Liver (tissue), 8 donors: ENCODE measurements at regions not wholly inside any gene's neighbourhood (a gene's known extent, or its start where the extent isn't known, plus 50 kb on each side); places are given as distances from the start of the nearest gene placed in this dataset.

Source experiments
- DNase-seq: peaks from one replicate; pipeline ENCODE4 v3.0.0-alpha.2; 2017; ENCODE audit warnings: low spot score
- H3K27ac ChIP-seq, 2 donors: one replicate each; pipeline ENCODE4 v1.7.0; 2013; ENCODE audit warnings: inconsistent platforms in 2 of 2, low read length in 2 of 2, control low read depth in 1 of 2, low read depth in 1 of 2, mild to moderate bottlenecking in 1 of 2
- H3K27me3 ChIP-seq, 4 donors: one replicate each; pipeline versions ENCODE4 v1.6.1 to v1.7.0; 2013; ENCODE audit warnings: low read length in 3 of 4, inconsistent platforms in 1 of 4, mild to moderate bottlenecking in 1 of 4, moderate library complexity in 1 of 4; ENCODE audit not compliant: control insufficient read depth in 4 of 4, insufficient read depth in 4 of 4
- H3K36me3 ChIP-seq, 4 donors: one replicate each; pipeline versions ENCODE4 v1.6.1 to v1.7.0; 2013; ENCODE audit warnings: low read length in 3 of 4, mild to moderate bottlenecking in 3 of 4, low read depth in 1 of 4, moderate library complexity in 1 of 4; ENCODE audit not compliant: control insufficient read depth in 4 of 4, insufficient read depth in 3 of 4
- H3K4me1 ChIP-seq, 4 donors: one replicate each; pipeline versions ENCODE4 v1.6.1 to v1.7.0; 2013; ENCODE audit warnings: low read length in 3 of 4, mild to moderate bottlenecking in 3 of 4, moderate library complexity in 1 of 4; ENCODE audit not compliant: control insufficient read depth in 4 of 4, insufficient read depth in 4 of 4
- H3K4me3 ChIP-seq, 3 donors: one replicate each; pipeline versions ENCODE4 v1.6.1 to v1.7.0; 2013; ENCODE audit warnings: low read length in 3 of 3, control low read depth in 1 of 3, low read depth in 1 of 3, mild to moderate bottlenecking in 1 of 3
- H3K9ac ChIP-seq, 2 donors: one replicate each; pipeline ENCODE4 v1.7.0; 2013; ENCODE audit warnings: low read length in 2 of 2, mild to moderate bottlenecking in 2 of 2, moderate library complexity in 2 of 2, control low read depth in 1 of 2, low read depth in 1 of 2
- H3K9me3 ChIP-seq, 4 donors: one replicate each; pipeline versions ENCODE4 v1.6.1 to v1.7.0; 2013; ENCODE audit warnings: low read length in 3 of 4; ENCODE audit not compliant: control insufficient read depth in 4 of 4
- ATF3 ChIP-seq: IDR thresholded peaks from 2 replicates; pipeline ENCODE4 v1.6.1; 2016; ENCODE audit warnings: antibody characterized with exemption
- CTCF ChIP-seq: fragments of 150-350 bp; IDR thresholded peaks from 2 replicates; pipeline ENCODE4 v1.5.1; 2017; ENCODE audit warnings: improper control_type of control experiment, low read depth, low read length; ENCODE audit not compliant: missing input control
- EGR1 ChIP-seq, 2 donors: IDR thresholded peaks; 2 replicates each; pipeline ENCODE4 v1.6.1; 2016 to 2018; ENCODE audit warnings: antibody characterized with exemption in 2 of 2, low read depth in 2 of 2
- FOXA1 ChIP-seq: IDR thresholded peaks from 2 replicates; pipeline ENCODE4 v1.6.1; 2016; ENCODE audit warnings: antibody characterized with exemption
- GABPA ChIP-seq, 2 donors: IDR thresholded peaks in 1 of 2; conservative IDR thresholded peaks in 1 of 2; 2 replicates each; pipeline ENCODE4 v1.6.1; 2016; ENCODE audit warnings: antibody characterized with exemption in 2 of 2, mild to moderate bottlenecking in 1 of 2, moderate library complexity in 1 of 2
- HNF4A ChIP-seq, 2 donors: conservative IDR thresholded peaks; 2 replicates each; pipeline ENCODE4 v1.6.1; 2016; ENCODE audit warnings: antibody characterized with exemption in 2 of 2, mild to moderate bottlenecking in 2 of 2
- REST ChIP-seq: IDR thresholded peaks from 2 replicates; pipeline ENCODE4 v1.6.1; 2016; ENCODE audit warnings: antibody characterized with exemption, mild to moderate bottlenecking
- RXRA ChIP-seq, 2 donors: IDR thresholded peaks; 2 replicates each; pipeline ENCODE4 v1.6.1; 2017 to 2018; ENCODE audit warnings: antibody characterized with exemption in 2 of 2, mild to moderate bottlenecking in 1 of 2
- SP1 ChIP-seq: IDR thresholded peaks from 2 replicates; pipeline ENCODE4 v1.6.1; 2018; ENCODE audit warnings: antibody characterized with exemption, mild to moderate bottlenecking
- TAF1 ChIP-seq: conservative IDR thresholded peaks from 2 replicates; pipeline ENCODE4 v1.6.1; 2016; ENCODE audit warnings: antibody characterized with exemption, mild to moderate bottlenecking
- ZBTB33 ChIP-seq: IDR thresholded peaks from 2 replicates; pipeline ENCODE4 v1.6.1; 2016; ENCODE audit warnings: antibody characterized with exemption
- WGBS: extraction: QIAGEN DNeasy Blood & Tissue Kit; methylation state at CpG from one replicate; pipeline ENCODE4 v1.1.7; 2013; 5-methylcytosine and 5-hydroxymethylcytosine counted together
- donor health status: healthy.
- donor health status: healthy.
- donor health status: healthy.
- donor health status: healthy.
- donor health status: healthy.

GRCh38 chr10:83164156-83164555 lies 975.2 kb upstream of the GHITM start:
- no peaks in the 10 kb centered on the region for H3K9me3 ChIP-seq
- no peak overlapping the region for H3K9ac ChIP-seq
- no peaks in the 10 kb centered on the region for H3K4me1 ChIP-seq
- no peaks in the 10 kb centered on the region for H3K27me3 ChIP-seq
- no peak overlapping the region for H3K4me3 ChIP-seq
- 40% methylated on average over 3 of the region's 3 CpGs for WGBS
- H3K27ac ChIP-seq, result no peak overlapping the region
- H3K36me3 ChIP-seq, result no peaks in the 10 kb centered on the region
- DNase-seq, result no peak
- peak in 1 of 2 donors; percentile 42 for TF ChIP-seq HNF4A (conservative IDR thresholded peaks at IDR 0.05)
- TF ChIP-seq CTCF, result no peak
- no peak for TF ChIP-seq REST

GRCh38 chr10:83165265-83165664 lies 974.0 kb upstream of the GHITM start:
- 59% methylated on average over 3 of the region's 3 CpGs for WGBS
- H3K9ac ChIP-seq, result no peak overlapping the region

More at GRCh38 chr10:83165265-83165664, 974.0 kb upstream of the GHITM start:
- Histone ChIP-seq H3K27ac (no peak overlapping the region), H3K36me3 (no peaks in the 10 kb centered on the region), H3K4me1 (no peaks in the 10 kb centered on the region), H3K27me3 (no peaks in the 10 kb centered on the region), H3K4me3 (no peak overlapping the region), H3K9me3 (no peaks in the 10 kb centered on the region)
- TF ChIP-seq ZBTB33 (no peak), ATF3 (no peak), RXRA (IDR thresholded peaks at IDR 0.05) (no peak), GABPA (IDR thresholded peaks at IDR 0.05 in 1 of 2, conservative IDR thresholded peaks at IDR 0.05 in 1 of 2) (no peak), EGR1 (IDR thresholded peaks at IDR 0.05; ENCODE audit: low read depth in 2 of 2) (no peak), FOXA1 (no peak), SP1 (no peak), TAF1 (no peak)
- no peak for DNase-seq
